SK-N-SH (cell line): ENCODE measurements at regions not wholly inside any gene's neighbourhood (a gene's known extent, or its start where the extent isn't known, plus 50 kb on each side); places are given as distances from the start of the nearest gene placed in this dataset.

Experiments used
- CTCF ChIA-PET: fragments of 300-600, 350-600 bp; formaldehyde crosslinking; extraction: SDS; loops from one replicate; lab custom pipeline; 2021; lab: Yijun Ruan, JAX
- POLR2A ChIA-PET: fragments of 350-600 bp; sonication (Branson Sonifier 250); formaldehyde crosslinking; extraction: SDS; loops from one replicate; lab custom pipeline; 2020; ENCODE audit warnings: antibody characterized with exemption, inconsistent platforms; lab: Yijun Ruan, JAX
- DNase-seq: peaks from one replicate; pipeline ENCODE4 v3.0.0; 2012
- H2AFZ ChIP-seq: fragments of 200-600 bp; sonication (generic); 2 replicates; pipeline ENCODE4 v1.8.1; 2016; ENCODE audit warnings: antibody characterized with exemption, mild to moderate bottlenecking, low read depth
- H3F3A ChIP-seq: fragments of 200-600 bp; sonication (generic); replicated peaks from 2 replicates; pipeline ENCODE3; 2016; ENCODE audit warnings: antibody characterized with exemption, mild to moderate bottlenecking; ENCODE audit not compliant: insufficient read depth
- H3K27ac ChIP-seq, 2 experiments: fragments of 200-500 bp in 1 of 2; fragments of 200-600 bp in 1 of 2; sonication (Bioruptor generic) in 1 of 2; sonication (generic), shearing (Covaris generic) in 1 of 2; 2 replicates each; pipeline versions ENCODE4 v1.5.1 to v1.6.1; 2014 to 2016; ENCODE audit warnings: low read depth in 2 of 2, inconsistent platforms in 1 of 2, low read length in 1 of 2, mild to moderate bottlenecking in 1 of 2, mixed read lengths in 1 of 2
- H3K27me3 ChIP-seq: fragments of 200-600 bp; sonication (generic), shearing (Covaris generic); 2 replicates; pipeline ENCODE4 v1.6.1; 2016; ENCODE audit warnings: mixed run types; ENCODE audit not compliant: insufficient read depth
- H3K36me3 ChIP-seq, 2 experiments: fragments of 200-500 bp in 1 of 2; fragments of 200-600 bp in 1 of 2; sonication (Bioruptor generic) in 1 of 2; sonication (generic) in 1 of 2; replicated peaks in 1 of 2; 2 replicates each; pipeline versions ENCODE3 to v1.5.1; 2014 to 2016; ENCODE audit warnings: low read length in 1 of 2, mild to moderate bottlenecking in 1 of 2; ENCODE audit not compliant: insufficient read depth in 2 of 2, control insufficient read depth in 1 of 2
- H3K4me1 ChIP-seq, 2 experiments: fragments of 200-500 bp in 1 of 2; fragments of 200-600 bp in 1 of 2; sonication (Bioruptor generic) in 1 of 2; sonication (generic), shearing (Covaris generic) in 1 of 2; 2 replicates each; pipeline versions ENCODE4 v1.5.1 to v1.6.1; 2014 to 2016; ENCODE audit warnings: low read depth in 1 of 2, low read length in 1 of 2, mixed run types in 1 of 2; ENCODE audit not compliant: insufficient read depth in 2 of 2, control insufficient read depth in 1 of 2
- H3K4me2 ChIP-seq: fragments of 200-600 bp; sonication (generic), shearing (Covaris generic); 2 replicates; pipeline ENCODE4 v1.6.1; 2017; ENCODE audit warnings: mixed run types
- H3K4me3 ChIP-seq, 2 experiments: fragments of 200-500 bp in 1 of 2; fragments of 200-600 bp in 1 of 2; sonication (Bioruptor generic) in 1 of 2; sonication (generic), shearing (Covaris generic) in 1 of 2; 2 replicates each; pipeline versions ENCODE4 v1.5.1 to v1.8.1; 2014 to 2016; ENCODE audit warnings: low read depth in 2 of 2, inconsistent platforms in 1 of 2, low read length in 1 of 2, mild to moderate bottlenecking in 1 of 2, mixed read lengths in 1 of 2, moderate library complexity in 1 of 2
- H3K79me2 ChIP-seq: fragments of 200-600 bp; sonication (generic); 2 replicates; pipeline ENCODE4 v1.8.1; 2017; ENCODE audit warnings: mild to moderate bottlenecking; ENCODE audit not compliant: insufficient read depth
- H3K9ac ChIP-seq: fragments of 200-600 bp; sonication (generic); 2 replicates; pipeline ENCODE4 v1.6.1; 2017; ENCODE audit warnings: mixed run types
- H3K9me2 ChIP-seq: fragments of 200-600 bp; sonication (generic); 2 replicates; pipeline ENCODE4 v1.6.1; 2017; ENCODE audit warnings: mixed run types
- H3K9me3 ChIP-seq: fragments of 200-600 bp; sonication (generic); 2 replicates; pipeline ENCODE4 v1.6.1; 2017; ENCODE audit warnings: mixed run types, mild to moderate bottlenecking, moderate library complexity
- H4K20me1 ChIP-seq: fragments of 200-600 bp; sonication (generic); 2 replicates; pipeline ENCODE4 v1.6.1; 2017; ENCODE audit warnings: mild to moderate bottlenecking, mixed run types; ENCODE audit not compliant: insufficient read depth
- NRF1 ChIP-seq: IDR thresholded peaks from 2 replicates; pipeline ENCODE4 v1.6.1; 2012; ENCODE audit warnings: low read depth, mild to moderate bottlenecking, low read length
- POLR2AphosphoS5 ChIP-seq: IDR thresholded peaks from 2 replicates; pipeline ENCODE4 v1.6.1; 2012; ENCODE audit warnings: low read depth, low read length
- RFX5 ChIP-seq: IDR thresholded peaks from 2 replicates; pipeline ENCODE4 v1.6.1; 2012; ENCODE audit warnings: mild to moderate bottlenecking, improper control_type of control experiment, low read length
- SIN3A ChIP-seq: IDR thresholded peaks from 2 replicates; pipeline ENCODE4 v1.6.1; 2012; ENCODE audit warnings: low read depth, mild to moderate bottlenecking, low read length, moderate library complexity, borderline replicate concordance
- WGBS: methylation state at CpG from one replicate; pipeline ENCODE4 v1.1.6; 2017; ENCODE audit warnings: low lambda C conversion rate; 5-methylcytosine and 5-hydroxymethylcytosine counted together
- TF ChIP-seq, protein P1 (sequence below): IDR thresholded peaks from 2 replicates; pipeline ENCODE4; 2012
- TF ChIP-seq, protein P2 (sequence below): fragments of 150-350 bp; IDR thresholded peaks from 2 replicates; pipeline ENCODE4 v1.6.1; 2017; ENCODE audit warnings: antibody characterized with exemption, low read length, low read depth, borderline replicate concordance
- TF ChIP-seq, protein P3 (sequence below): IDR thresholded peaks from 2 replicates; pipeline ENCODE4 v1.6.1; 2012; ENCODE audit warnings: mild to moderate bottlenecking, low read depth, low read length, moderate library complexity

DNA sequence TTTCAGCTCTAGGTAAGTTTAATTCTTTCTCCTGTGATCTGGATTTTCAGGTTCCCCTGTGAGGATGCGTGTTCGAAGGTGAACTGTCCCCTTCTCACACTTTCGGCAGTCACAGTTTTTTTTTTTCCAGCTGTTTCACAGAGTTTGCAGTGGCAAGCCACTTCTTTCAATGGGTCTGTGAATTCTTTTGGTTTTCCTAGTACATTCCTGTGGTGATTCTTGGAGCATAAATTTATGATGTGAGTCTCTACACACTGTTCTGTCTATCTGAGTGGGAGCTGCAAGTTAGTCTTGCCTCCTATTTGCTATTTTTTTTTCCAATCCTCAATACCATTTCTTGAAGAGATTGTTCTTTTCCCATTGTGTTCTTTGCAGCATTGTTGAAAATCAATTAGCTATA, 595.5 kb downstream of the RAPGEF2 start:
- WGBS, result 58% methylated on average over 3 of the region's 3 CpGs
- H3K9me3 ChIP-seq, result 0 out of 2 replicates have a peak, but pooled peaks cover 4% of the 10 kb centered on the region
- no peak overlapping the region for H3K9ac ChIP-seq
- no peaks in the 10 kb centered on the region for H3K27me3 ChIP-seq
- CTCF ChIA-PET, result no interaction called here
- H3K79me2 ChIP-seq, result no peaks in the 10 kb centered on the region
- H3K27ac ChIP-seq, result no peak overlapping the region
- H3K9me2 ChIP-seq, result 0 out of 2 replicates have a peak, but pooled peaks cover 3% of the 10 kb centered on the region
- no peak for TF ChIP-seq POLR2AphosphoS5
- TF ChIP-seq, all 33 proteins: peak for 0
- no peak overlapping the region for H3K4me3 ChIP-seq
- H3K36me3 ChIP-seq, result no peaks in the 10 kb centered on the region
- H3K4me2 ChIP-seq, result no peak overlapping the region
- POLR2A ChIA-PET, result no interaction called here
- no peak overlapping the region for H2AFZ ChIP-seq
- H3F3A ChIP-seq, result no peaks in the 10 kb centered on the region
- no peaks in the 10 kb centered on the region for H4K20me1 ChIP-seq
- no peaks in the 10 kb centered on the region for H3K4me1 ChIP-seq
- no peak for DNase-seq

DNA sequence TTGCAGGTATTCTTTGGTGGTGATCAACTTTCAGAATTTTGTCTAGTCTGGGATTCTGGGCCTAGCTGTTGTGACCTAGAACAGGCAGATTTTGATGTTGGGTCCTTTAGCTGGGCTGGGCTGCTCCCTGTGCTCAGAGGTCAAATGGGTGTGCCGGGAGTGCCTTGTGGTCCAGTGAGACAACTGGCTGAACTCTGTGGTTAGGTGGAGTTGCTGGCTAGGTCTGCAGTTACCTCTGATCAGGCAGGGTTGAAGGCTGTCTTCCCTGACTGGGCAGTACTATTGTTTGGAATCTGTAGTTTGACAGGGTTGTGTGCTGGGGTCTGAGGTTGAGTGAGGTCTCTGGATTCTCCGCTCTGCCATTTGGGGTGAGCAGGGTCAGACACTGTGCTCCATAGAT, 599.3 kb downstream of the RAPGEF2 start:
- ChIA-PET POLR2A (no interaction called here), CTCF (no interaction called here)
- Histone ChIP-seq H3K9me2 (0 out of 2 replicates have a peak, but pooled peaks cover 3% of the 10 kb centered on the region), H3K36me3 (no peaks in the 10 kb centered on the region), H3K4me3 (no peak overlapping the region), H3F3A (no peaks in the 10 kb centered on the region), H3K27me3 (no peaks in the 10 kb centered on the region), H2AFZ (no peak overlapping the region), H3K9me3 (0 out of 2 replicates have a peak, but pooled peaks cover 4% of the 10 kb centered on the region), H3K27ac (no peak overlapping the region), H3K4me1 (peaks cover 0 to 2% of the 10 kb centered on the region in 2 experiments; a peak in 2 of 4 replicates), H3K9ac (no peak overlapping the region), H3K79me2 (no peaks in the 10 kb centered on the region), H4K20me1 (no peaks in the 10 kb centered on the region), H3K4me2 (no peak overlapping the region)
- 0% methylated on average over 1 of the region's 2 CpGs for WGBS
- TF ChIP-seq RFX5, result no peak
- TF ChIP-seq, protein P1, sequence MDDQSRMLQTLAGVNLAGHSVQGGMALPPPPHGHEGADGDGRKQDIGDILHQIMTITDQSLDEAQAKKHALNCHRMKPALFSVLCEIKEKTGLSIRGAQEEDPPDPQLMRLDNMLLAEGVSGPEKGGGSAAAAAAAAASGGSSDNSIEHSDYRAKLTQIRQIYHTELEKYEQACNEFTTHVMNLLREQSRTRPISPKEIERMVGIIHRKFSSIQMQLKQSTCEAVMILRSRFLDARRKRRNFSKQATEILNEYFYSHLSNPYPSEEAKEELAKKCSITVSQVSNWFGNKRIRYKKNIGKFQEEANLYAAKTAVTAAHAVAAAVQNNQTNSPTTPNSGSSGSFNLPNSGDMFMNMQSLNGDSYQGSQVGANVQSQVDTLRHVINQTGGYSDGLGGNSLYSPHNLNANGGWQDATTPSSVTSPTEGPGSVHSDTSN, result no peak
- TF ChIP-seq NRF1, result no peak
- TF ChIP-seq SIN3A, result no peak
- TF ChIP-seq, protein P2, sequence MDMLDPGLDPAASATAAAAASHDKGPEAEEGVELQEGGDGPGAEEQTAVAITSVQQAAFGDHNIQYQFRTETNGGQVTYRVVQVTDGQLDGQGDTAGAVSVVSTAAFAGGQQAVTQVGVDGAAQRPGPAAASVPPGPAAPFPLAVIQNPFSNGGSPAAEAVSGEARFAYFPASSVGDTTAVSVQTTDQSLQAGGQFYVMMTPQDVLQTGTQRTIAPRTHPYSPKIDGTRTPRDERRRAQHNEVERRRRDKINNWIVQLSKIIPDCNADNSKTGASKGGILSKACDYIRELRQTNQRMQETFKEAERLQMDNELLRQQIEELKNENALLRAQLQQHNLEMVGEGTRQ, result no peak
- TF ChIP-seq, protein P3, sequence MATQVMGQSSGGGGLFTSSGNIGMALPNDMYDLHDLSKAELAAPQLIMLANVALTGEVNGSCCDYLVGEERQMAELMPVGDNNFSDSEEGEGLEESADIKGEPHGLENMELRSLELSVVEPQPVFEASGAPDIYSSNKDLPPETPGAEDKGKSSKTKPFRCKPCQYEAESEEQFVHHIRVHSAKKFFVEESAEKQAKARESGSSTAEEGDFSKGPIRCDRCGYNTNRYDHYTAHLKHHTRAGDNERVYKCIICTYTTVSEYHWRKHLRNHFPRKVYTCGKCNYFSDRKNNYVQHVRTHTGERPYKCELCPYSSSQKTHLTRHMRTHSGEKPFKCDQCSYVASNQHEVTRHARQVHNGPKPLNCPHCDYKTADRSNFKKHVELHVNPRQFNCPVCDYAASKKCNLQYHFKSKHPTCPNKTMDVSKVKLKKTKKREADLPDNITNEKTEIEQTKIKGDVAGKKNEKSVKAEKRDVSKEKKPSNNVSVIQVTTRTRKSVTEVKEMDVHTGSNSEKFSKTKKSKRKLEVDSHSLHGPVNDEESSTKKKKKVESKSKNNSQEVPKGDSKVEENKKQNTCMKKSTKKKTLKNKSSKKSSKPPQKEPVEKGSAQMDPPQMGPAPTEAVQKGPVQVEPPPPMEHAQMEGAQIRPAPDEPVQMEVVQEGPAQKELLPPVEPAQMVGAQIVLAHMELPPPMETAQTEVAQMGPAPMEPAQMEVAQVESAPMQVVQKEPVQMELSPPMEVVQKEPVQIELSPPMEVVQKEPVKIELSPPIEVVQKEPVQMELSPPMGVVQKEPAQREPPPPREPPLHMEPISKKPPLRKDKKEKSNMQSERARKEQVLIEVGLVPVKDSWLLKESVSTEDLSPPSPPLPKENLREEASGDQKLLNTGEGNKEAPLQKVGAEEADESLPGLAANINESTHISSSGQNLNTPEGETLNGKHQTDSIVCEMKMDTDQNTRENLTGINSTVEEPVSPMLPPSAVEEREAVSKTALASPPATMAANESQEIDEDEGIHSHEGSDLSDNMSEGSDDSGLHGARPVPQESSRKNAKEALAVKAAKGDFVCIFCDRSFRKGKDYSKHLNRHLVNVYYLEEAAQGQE, result no peak
- DNase-seq, result no peak
